MM.1S (cell line): ENCODE measurements at regions not wholly inside any gene's neighbourhood (a gene's known extent, or its start where the extent isn't known, plus 50 kb on each side); places are given as distances from the start of the nearest gene placed in this dataset.

ENCODE experiments used
- CTCF ChIP-seq: fragments of 300-600 bp; sonication (generic); IDR thresholded peaks from 2 replicates; pipeline ENCODE4 v1.5.1; 2016; ENCODE audit warnings: antibody characterized with exemption, low read length, mixed read lengths
- EZH2 ChIP-seq: fragments of 300-600 bp; sonication (generic); optimal IDR thresholded peaks from 2 replicates; pipeline ENCODE3; 2017; ENCODE audit warnings: low read depth, mild to moderate bottlenecking, antibody characterized with exemption, low read length, mixed read lengths
- EZH2phosphoT487 ChIP-seq: fragments of 300-600 bp; sonication (generic); IDR thresholded peaks from 2 replicates; pipeline ENCODE4 v1.6.1; 2018; ENCODE audit warnings: antibody characterized with exemption, low read length

- no peak for TF ChIP-seq CTCF
- TF ChIP-seq EZH2 = no peak
- no peak for TF ChIP-seq EZH2phosphoT487
These were observed 278.4 kb downstream of the ATPSCKMT start for GRCh38 chr5:9971301-9971700.
